ENCODE measurements at regions not wholly inside any gene's neighbourhood (a gene's known extent, or its start where the extent isn't known, plus 50 kb on each side); places are given as distances from the start of the nearest gene placed in this dataset.

GRCh38 chr14:53350866-53351265 lies 197.7 kb upstream of the DDHD1 start:
- TF ChIP-seq CTCF (IDR thresholded peaks at IDR 0.05; ENCODE audit: insufficient read depth, low read length) (no peak), GABPA (IDR thresholded peaks at IDR 0.05; ENCODE audit: low read depth) (no peak), POLR2AphosphoS5 (IDR thresholded peaks at IDR 0.05; ENCODE audit: low read depth) (no peak), REST (IDR thresholded peaks at IDR 0.05; ENCODE audit: insufficient replicate concordance, low read depth) (no peak), SPI1 (IDR thresholded peaks at IDR 0.05; ENCODE audit: borderline replicate concordance, low read depth) (no peak)

Data from HL-60 (cell line).